ENCODE measurements at regions not wholly inside any gene's neighbourhood (a gene's known extent, or its start where the extent isn't known, plus 50 kb on each side); places are given as distances from the start of the nearest gene placed in this dataset.

DNA sequence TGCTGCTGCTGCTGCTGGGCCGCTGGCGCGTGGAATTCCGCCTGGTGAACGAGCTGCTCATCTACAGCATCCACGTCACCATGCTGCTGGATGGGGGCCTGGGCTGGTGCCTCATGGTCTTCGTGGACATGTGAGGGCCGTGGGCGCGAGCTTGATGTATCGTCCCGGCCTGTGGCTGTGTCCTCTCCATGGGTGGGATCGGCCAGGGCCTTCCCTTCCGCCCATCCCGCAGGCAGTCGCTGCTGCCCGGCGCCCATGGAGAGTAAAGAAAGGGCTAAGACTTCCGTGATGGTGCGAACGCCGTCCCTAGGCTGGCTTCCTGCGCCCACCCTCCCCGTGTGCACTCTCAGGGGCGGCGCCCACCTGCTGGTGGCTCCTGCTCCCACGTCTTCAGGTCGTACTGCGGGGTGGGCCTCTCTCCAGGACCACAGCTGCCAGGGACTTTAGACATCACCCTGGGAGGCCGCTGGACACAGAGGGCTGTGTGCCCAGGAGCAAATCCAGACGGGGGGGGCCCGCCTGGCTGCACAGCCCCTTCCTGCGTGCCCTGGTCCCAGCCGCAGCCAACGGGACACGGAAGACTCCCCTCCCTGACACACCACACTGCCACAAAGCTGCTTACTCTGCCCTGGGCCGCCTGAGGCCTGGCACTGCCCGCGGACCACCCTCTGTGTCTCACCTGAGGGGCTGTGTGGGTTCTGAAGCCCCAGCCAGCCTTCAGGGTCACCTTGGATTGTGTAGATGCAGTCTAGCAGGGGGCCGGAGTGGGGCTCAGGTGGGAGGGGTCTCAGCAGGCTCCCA, 167.5 kb downstream of the SEPTIN7 start:
- Histone ChIP-seq H4K20me1 (replicated peaks; ENCODE audit: control insufficient read depth, extremely low read depth, insufficient read depth, low read length) (no peaks in the 10 kb centered on the region), H3K27me3 (ENCODE audit: control insufficient read depth in 2 of 2, insufficient read depth in 2 of 2, low read length in 2 of 2) (peaks cover 0 to 4% of the 10 kb centered on the region in 2 experiments), H3K4me1 (ENCODE audit: control insufficient read depth, extremely low read depth, insufficient read depth, low read length) (no peaks in the 10 kb centered on the region), H3K9ac (replicated peaks; ENCODE audit: extremely low read depth, insufficient read depth, low read length) (no peak overlapping the region), H2AFZ (ENCODE audit: low read depth, low read length) (peak overlapping the region; percentile 66), H3K79me2 (ENCODE audit: control insufficient read depth, insufficient read depth, low read length) (no peaks in the 10 kb centered on the region), H3K4me2 (ENCODE audit: insufficient read depth, low read length) (no peak overlapping the region), H3K27ac (ENCODE audit: insufficient read depth, low read depth, low read length) (no peak overlapping the region), H3K9me3 (replicated peaks; ENCODE audit: control insufficient read depth, insufficient read depth, low read length) (no peaks in the 10 kb centered on the region), H3K9me1 (replicated peaks; ENCODE audit: control insufficient read depth, extremely low read depth, insufficient read depth, low read length) (no peaks in the 10 kb centered on the region), H3K4me3 (replicated peaks in 1 of 3; ENCODE audit: insufficient read depth in 1 of 3, low read depth in 1 of 3, low read length in 3 of 3) (no peak overlapping the region), H3K36me3 (ENCODE audit: control insufficient read depth in 2 of 2, extremely low read depth in 1 of 2, insufficient read depth in 2 of 2, low read length in 2 of 2) (no peaks in the 10 kb centered on the region)
- no peak for DNase-seq (ENCODE audit: low read depth, low spot score)
- no TSS peak for BruUV-seq (replicated peaks)
- no peak for FAIRE-seq
- dilution Hi-C loops (cut with MboI; ENCODE audit: extremely low pct_ligation_motif_present, low sequenced_read_pairs) (no loop called here), intact Hi-C loops (cut with micrococcal nuclease) (no loop called here)
- ChIA-PET POLR2A (no interaction called here), CTCF (interaction anchor here (1.1 to 6.9 kb wide), 5 partner anchors 8 to 351 kb away, joined by 3 to 61 read pairs (median 4); no protein-coding TSS in a partner anchor)
- TF ChIP-seq MYC (IDR thresholded peaks at IDR 0.05; ENCODE audit: low read depth, low read length) (no peak), EZH2 (IDR thresholded peaks at IDR 0.05; ENCODE audit: borderline replicate concordance, low read depth, low read length, severe bottlenecking) (no peak), GATA2 (IDR thresholded peaks at IDR 0.05; ENCODE audit: insufficient read depth, insufficient read length, low read depth, low read length) (no peak), JUN (IDR thresholded peaks at IDR 0.05; ENCODE audit: borderline replicate concordance, insufficient read depth, insufficient read length, low read depth) (no peak), POLR2AphosphoS5 (IDR thresholded peaks at IDR 0.05; ENCODE audit: insufficient read depth, low read depth, low read length) (no peak), POLR2A (IDR thresholded peaks at IDR 0.05; ENCODE audit: low read depth, low read length) (no peak), FOS (IDR thresholded peaks at IDR 0.05; ENCODE audit: borderline replicate concordance, insufficient read depth, low read length) (no peak), MAX (IDR thresholded peaks at IDR 0.05; ENCODE audit: insufficient read depth, insufficient read length) (no peak)
- TF ChIP-seq, protein P1, sequence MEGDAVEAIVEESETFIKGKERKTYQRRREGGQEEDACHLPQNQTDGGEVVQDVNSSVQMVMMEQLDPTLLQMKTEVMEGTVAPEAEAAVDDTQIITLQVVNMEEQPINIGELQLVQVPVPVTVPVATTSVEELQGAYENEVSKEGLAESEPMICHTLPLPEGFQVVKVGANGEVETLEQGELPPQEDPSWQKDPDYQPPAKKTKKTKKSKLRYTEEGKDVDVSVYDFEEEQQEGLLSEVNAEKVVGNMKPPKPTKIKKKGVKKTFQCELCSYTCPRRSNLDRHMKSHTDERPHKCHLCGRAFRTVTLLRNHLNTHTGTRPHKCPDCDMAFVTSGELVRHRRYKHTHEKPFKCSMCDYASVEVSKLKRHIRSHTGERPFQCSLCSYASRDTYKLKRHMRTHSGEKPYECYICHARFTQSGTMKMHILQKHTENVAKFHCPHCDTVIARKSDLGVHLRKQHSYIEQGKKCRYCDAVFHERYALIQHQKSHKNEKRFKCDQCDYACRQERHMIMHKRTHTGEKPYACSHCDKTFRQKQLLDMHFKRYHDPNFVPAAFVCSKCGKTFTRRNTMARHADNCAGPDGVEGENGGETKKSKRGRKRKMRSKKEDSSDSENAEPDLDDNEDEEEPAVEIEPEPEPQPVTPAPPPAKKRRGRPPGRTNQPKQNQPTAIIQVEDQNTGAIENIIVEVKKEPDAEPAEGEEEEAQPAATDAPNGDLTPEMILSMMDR (IDR thresholded peaks at IDR 0.05; ENCODE audit: extremely low read depth in 1 of 2, insufficient read depth in 1 of 2, low read depth in 1 of 2, low read length in 2 of 2) = no peak

All from endothelial cell of umbilical vein (primary cell).